ENCODE measurements at regions not wholly inside any gene's neighbourhood (a gene's known extent, or its start where the extent isn't known, plus 50 kb on each side); places are given as distances from the start of the nearest gene placed in this dataset.

DNA sequence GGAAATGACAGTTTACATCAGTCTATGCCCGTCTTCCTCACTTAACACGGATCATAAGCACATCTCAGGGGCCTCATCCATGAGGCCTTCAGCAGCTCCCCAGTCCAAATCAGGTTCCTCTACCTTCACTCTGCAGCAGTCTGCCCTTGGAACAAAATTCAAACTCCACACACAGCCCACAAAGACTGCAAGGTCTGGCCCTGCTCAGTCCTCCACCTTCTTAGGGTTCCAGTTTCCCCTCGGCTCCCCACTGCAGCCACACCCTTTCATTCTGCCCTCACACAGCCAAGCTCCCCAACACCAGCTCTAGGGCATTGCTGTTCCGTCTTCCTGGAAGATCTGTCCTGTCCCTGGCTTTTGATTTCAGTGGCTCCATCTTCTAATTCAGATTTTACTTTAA, 95.2 kb upstream of the IQSEC1 start:
- H3K27me3 ChIP-seq (ENCODE audit: control insufficient read depth, low read length) = 0 out of 2 replicates have a peak, but pooled peaks cover 7% of the 10 kb centered on the region
- H3K27ac ChIP-seq (ENCODE audit: low read depth, low read length) = no peak overlapping the region
- H3K4me1 ChIP-seq (ENCODE audit: control insufficient read depth, low read length) = no peaks in the 10 kb centered on the region
- no peak overlapping the region for H3K4me2 ChIP-seq (ENCODE audit: low read length)
- H4K20me1 ChIP-seq (ENCODE audit: control insufficient read depth, insufficient read depth, low read depth, low read length) = no peaks in the 10 kb centered on the region
- no peaks in the 10 kb centered on the region for H3K36me3 ChIP-seq (ENCODE audit: control insufficient read depth, low read length)
- no peaks in the 10 kb centered on the region for H3K79me2 ChIP-seq (ENCODE audit: control insufficient read depth, low read length)
- no peak for TF ChIP-seq EZH2phosphoT487 (IDR thresholded peaks at IDR 0.05; ENCODE audit: borderline replicate concordance, low read length)
- TF ChIP-seq, protein P1, sequence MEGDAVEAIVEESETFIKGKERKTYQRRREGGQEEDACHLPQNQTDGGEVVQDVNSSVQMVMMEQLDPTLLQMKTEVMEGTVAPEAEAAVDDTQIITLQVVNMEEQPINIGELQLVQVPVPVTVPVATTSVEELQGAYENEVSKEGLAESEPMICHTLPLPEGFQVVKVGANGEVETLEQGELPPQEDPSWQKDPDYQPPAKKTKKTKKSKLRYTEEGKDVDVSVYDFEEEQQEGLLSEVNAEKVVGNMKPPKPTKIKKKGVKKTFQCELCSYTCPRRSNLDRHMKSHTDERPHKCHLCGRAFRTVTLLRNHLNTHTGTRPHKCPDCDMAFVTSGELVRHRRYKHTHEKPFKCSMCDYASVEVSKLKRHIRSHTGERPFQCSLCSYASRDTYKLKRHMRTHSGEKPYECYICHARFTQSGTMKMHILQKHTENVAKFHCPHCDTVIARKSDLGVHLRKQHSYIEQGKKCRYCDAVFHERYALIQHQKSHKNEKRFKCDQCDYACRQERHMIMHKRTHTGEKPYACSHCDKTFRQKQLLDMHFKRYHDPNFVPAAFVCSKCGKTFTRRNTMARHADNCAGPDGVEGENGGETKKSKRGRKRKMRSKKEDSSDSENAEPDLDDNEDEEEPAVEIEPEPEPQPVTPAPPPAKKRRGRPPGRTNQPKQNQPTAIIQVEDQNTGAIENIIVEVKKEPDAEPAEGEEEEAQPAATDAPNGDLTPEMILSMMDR (IDR thresholded peaks at IDR 0.05; ENCODE audit: low read depth, low read length, poor library complexity, severe bottlenecking) = no peak
- no peaks in the 10 kb centered on the region for H3K9me3 ChIP-seq (ENCODE audit: control insufficient read depth, insufficient read depth, low read length)
- H3F3A ChIP-seq (ENCODE audit: control insufficient read depth, insufficient read depth) = no peaks in the 10 kb centered on the region
- H3K4me3 ChIP-seq (ENCODE audit: low read length) = no peak overlapping the region
- H3K9me2 ChIP-seq (replicated peaks; ENCODE audit: control insufficient read depth, low read length) = no peaks in the 10 kb centered on the region

- Histone ChIP-seq H3K4me1 (ENCODE audit: control insufficient read depth, low read length) (no peaks in the 10 kb centered on the region), H3F3A (ENCODE audit: control insufficient read depth, insufficient read depth) (no peaks in the 10 kb centered on the region), H3K9me2 (replicated peaks; ENCODE audit: control insufficient read depth, low read length) (no peaks in the 10 kb centered on the region), H3K4me2 (ENCODE audit: low read length) (no peak overlapping the region), H3K27me3 (ENCODE audit: control insufficient read depth, low read length) (0 out of 2 replicates have a peak, but pooled peaks cover 7% of the 10 kb centered on the region), H3K36me3 (ENCODE audit: control insufficient read depth, low read length) (no peaks in the 10 kb centered on the region), H3K27ac (ENCODE audit: low read depth, low read length) (no peak overlapping the region), H3K79me2 (ENCODE audit: control insufficient read depth, low read length) (no peaks in the 10 kb centered on the region), H4K20me1 (ENCODE audit: control insufficient read depth, insufficient read depth, low read depth, low read length) (no peaks in the 10 kb centered on the region), H3K9me3 (ENCODE audit: control insufficient read depth, insufficient read depth, low read length) (no peaks in the 10 kb centered on the region), H3K4me3 (ENCODE audit: low read length) (no peak overlapping the region)
- TF ChIP-seq, protein P1 (IDR thresholded peaks at IDR 0.05; ENCODE audit: low read depth, low read length, poor library complexity, severe bottlenecking) = no peak
- no peak for TF ChIP-seq EZH2phosphoT487 (IDR thresholded peaks at IDR 0.05; ENCODE audit: borderline replicate concordance, low read length)
These were observed 94.6 kb upstream of the IQSEC1 start for GRCh38 chr3:13167829-13168228.

DNA sequence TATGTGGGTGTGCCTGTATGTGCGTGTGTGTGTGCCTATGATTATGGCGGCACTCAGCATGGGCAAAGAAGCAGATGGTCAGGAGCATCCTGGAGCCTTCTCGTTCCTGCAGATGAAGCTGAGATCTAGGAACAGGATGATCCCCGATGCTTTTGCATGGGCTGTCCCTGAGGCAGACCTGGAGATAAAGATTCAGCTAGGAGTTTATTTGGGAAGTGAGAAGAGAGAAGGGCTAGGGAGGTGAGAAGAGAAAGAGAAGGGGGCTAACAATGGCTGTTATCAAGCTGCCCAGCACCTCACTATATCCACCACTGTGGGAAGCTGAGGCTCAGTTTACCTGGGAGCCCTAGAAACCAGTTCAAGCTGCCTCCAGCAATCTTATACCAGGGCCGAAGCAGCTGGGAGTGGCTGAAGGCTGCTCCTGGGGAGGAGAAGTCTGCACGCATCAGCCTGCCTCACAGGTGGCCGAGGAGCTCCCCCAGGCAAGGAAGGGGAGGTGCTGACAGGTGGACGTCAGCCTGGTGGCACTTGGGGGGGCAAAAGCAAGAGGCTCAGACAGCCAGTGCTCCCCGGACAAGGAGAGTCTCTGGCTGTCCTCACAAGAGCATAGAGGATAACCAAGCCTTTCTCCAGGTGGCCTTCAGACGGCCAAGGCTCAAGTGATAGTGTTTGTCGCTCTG, 94.0 kb upstream of the IQSEC1 start:
- H3F3A ChIP-seq (ENCODE audit: control insufficient read depth, insufficient read depth) = no peaks in the 10 kb centered on the region
- H3K4me2 ChIP-seq (ENCODE audit: low read length) = no peak overlapping the region
- H3K27me3 ChIP-seq (ENCODE audit: control insufficient read depth, low read length) = 0 out of 2 replicates have a peak, but pooled peaks cover 7% of the 10 kb centered on the region
- no peak overlapping the region for H3K4me3 ChIP-seq (ENCODE audit: low read length)
- H3K36me3 ChIP-seq (ENCODE audit: control insufficient read depth, low read length) = no peaks in the 10 kb centered on the region
- H3K79me2 ChIP-seq (ENCODE audit: control insufficient read depth, low read length) = no peaks in the 10 kb centered on the region
- no peak for TF ChIP-seq EZH2phosphoT487 (IDR thresholded peaks at IDR 0.05; ENCODE audit: borderline replicate concordance, low read length)
- TF ChIP-seq, protein P1 (IDR thresholded peaks at IDR 0.05; ENCODE audit: low read depth, low read length, poor library complexity, severe bottlenecking) = no peak
- no peaks in the 10 kb centered on the region for H3K4me1 ChIP-seq (ENCODE audit: control insufficient read depth, low read length)
- no peaks in the 10 kb centered on the region for H4K20me1 ChIP-seq (ENCODE audit: control insufficient read depth, insufficient read depth, low read depth, low read length)
- no peaks in the 10 kb centered on the region for H3K9me3 ChIP-seq (ENCODE audit: control insufficient read depth, insufficient read depth, low read length)
- no peaks in the 10 kb centered on the region for H3K9me2 ChIP-seq (replicated peaks; ENCODE audit: control insufficient read depth, low read length)
- no peak overlapping the region for H3K27ac ChIP-seq (ENCODE audit: low read depth, low read length)
